DOHH2 (cell line): ENCODE measurements at regions not wholly inside any gene's neighbourhood (a gene's known extent, or its start where the extent isn't known, plus 50 kb on each side); places are given as distances from the start of the nearest gene placed in this dataset.

Source experiments
- EZH2phosphoT487 ChIP-seq: fragments of 200-600 bp; sonication (generic); IDR thresholded peaks from 2 replicates; pipeline ENCODE4 v1.6.1; 2017; ENCODE audit warnings: borderline replicate concordance, mild to moderate bottlenecking, antibody characterized with exemption, low read length, moderate library complexity, mixed read lengths
- TF ChIP-seq, protein P1 (sequence below): fragments of 200-600 bp; sonication (generic); IDR thresholded peaks from one replicate; pipeline ENCODE4 v1.5.1; 2014; ENCODE audit warnings: antibody characterized with exemption, mild to moderate bottlenecking, low read depth, low read length; ENCODE audit not compliant: poor library complexity, severe bottlenecking

DNA sequence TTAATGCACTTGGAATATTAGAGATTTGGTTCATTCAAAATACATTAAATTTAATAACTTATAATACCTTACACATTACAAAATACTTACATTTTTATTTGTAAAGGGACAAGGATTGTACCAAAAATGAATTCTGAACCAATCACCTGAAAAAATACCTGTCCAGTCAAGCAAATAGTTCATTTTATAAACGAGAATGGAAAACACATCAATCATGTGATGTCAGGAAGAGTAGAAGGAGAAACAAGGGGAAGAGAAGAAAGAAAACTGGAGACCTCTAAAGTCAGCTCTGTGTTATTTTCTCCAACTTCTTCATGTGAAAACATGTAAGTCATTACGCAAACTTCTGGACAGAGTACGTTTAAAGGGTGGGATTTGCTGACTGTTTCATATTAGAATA is 989.0 kb upstream of the NUDT12 start:
- TF ChIP-seq, protein P1, sequence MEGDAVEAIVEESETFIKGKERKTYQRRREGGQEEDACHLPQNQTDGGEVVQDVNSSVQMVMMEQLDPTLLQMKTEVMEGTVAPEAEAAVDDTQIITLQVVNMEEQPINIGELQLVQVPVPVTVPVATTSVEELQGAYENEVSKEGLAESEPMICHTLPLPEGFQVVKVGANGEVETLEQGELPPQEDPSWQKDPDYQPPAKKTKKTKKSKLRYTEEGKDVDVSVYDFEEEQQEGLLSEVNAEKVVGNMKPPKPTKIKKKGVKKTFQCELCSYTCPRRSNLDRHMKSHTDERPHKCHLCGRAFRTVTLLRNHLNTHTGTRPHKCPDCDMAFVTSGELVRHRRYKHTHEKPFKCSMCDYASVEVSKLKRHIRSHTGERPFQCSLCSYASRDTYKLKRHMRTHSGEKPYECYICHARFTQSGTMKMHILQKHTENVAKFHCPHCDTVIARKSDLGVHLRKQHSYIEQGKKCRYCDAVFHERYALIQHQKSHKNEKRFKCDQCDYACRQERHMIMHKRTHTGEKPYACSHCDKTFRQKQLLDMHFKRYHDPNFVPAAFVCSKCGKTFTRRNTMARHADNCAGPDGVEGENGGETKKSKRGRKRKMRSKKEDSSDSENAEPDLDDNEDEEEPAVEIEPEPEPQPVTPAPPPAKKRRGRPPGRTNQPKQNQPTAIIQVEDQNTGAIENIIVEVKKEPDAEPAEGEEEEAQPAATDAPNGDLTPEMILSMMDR, result no peak
- TF ChIP-seq EZH2phosphoT487, result no peak
